Right atrium auricular region (tissue), 2 donors: ENCODE measurements at regions not wholly inside any gene's neighbourhood (a gene's known extent, or its start where the extent isn't known, plus 50 kb on each side); places are given as distances from the start of the nearest gene placed in this dataset.

Source experiments
- DNase-seq: peaks from one replicate; pipeline ENCODE4 v3.0.0-alpha.2; 2019; ENCODE audit warnings: low spot score
- H3K27ac ChIP-seq, 2 donors: fragments of 200-600 bp; sonication (generic); 1 replicate in 1 of 2; 2 replicates in 1 of 2; pipeline ENCODE4 v1.5.1; 2016 to 2019
- H3K27me3 ChIP-seq, 2 donors: fragments of 200-600 bp; sonication (generic); one replicate each; pipeline versions ENCODE4 v1.5.1 to v1.6.0; 2017 to 2019
- H3K36me3 ChIP-seq: fragments of 200-600 bp; sonication (generic); one replicate; pipeline ENCODE4 v1.5.1; 2016
- H3K4me1 ChIP-seq, 2 donors: fragments of 200-600 bp; sonication (generic); one replicate each; pipeline versions ENCODE4 v1.5.1 to v1.6.0; 2017 to 2019
- H3K4me3 ChIP-seq, 2 donors: fragments of 200-600 bp; sonication (generic); 1 replicate in 1 of 2; 2 replicates in 1 of 2; pipeline ENCODE4 v1.5.1; 2017 to 2019; ENCODE audit warnings: mild to moderate bottlenecking in 1 of 2, moderate library complexity in 1 of 2
- H3K9me3 ChIP-seq, 2 donors: fragments of 200-600 bp; sonication (generic); one replicate each; pipeline ENCODE4 v1.5.1; 2019
- TF ChIP-seq, protein P1 (sequence below), 2 donors: fragments of 200-600 bp; sonication (generic); IDR thresholded peaks; one replicate each; pipeline ENCODE4 v1.5.1; 2019; ENCODE audit warnings: antibody characterized with exemption in 2 of 2

DNA sequence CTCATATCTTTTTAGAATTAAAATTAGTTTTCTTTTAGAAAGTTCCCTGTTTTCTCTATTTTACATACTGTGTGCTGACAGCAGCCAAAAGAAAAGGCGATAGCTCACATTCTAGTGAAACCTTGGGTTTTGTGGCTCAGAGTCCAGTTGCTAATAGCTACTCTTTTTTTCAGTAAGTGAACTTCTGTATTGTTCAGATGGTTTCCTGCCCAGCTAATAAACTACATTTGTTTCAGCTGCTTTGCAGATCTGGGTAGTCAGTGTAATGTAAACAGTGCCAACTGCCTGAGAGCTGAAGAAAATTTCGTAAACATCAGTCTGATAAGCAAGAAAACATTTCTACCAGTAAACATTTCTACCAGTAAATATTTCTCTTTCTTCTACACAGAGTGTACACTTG, 370.2 kb downstream of the GRIA2 start:
- no peaks in the 10 kb centered on the region for H3K27me3 ChIP-seq
- H3K9me3 ChIP-seq: no peaks in the 10 kb centered on the region
- DNase-seq: no peak
- no peak overlapping the region for H3K4me3 ChIP-seq
- TF ChIP-seq, protein P1, sequence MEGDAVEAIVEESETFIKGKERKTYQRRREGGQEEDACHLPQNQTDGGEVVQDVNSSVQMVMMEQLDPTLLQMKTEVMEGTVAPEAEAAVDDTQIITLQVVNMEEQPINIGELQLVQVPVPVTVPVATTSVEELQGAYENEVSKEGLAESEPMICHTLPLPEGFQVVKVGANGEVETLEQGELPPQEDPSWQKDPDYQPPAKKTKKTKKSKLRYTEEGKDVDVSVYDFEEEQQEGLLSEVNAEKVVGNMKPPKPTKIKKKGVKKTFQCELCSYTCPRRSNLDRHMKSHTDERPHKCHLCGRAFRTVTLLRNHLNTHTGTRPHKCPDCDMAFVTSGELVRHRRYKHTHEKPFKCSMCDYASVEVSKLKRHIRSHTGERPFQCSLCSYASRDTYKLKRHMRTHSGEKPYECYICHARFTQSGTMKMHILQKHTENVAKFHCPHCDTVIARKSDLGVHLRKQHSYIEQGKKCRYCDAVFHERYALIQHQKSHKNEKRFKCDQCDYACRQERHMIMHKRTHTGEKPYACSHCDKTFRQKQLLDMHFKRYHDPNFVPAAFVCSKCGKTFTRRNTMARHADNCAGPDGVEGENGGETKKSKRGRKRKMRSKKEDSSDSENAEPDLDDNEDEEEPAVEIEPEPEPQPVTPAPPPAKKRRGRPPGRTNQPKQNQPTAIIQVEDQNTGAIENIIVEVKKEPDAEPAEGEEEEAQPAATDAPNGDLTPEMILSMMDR (IDR thresholded peaks at IDR 0.05): no peak
- H3K27ac ChIP-seq: no peak overlapping the region
- H3K4me1 ChIP-seq: no peaks in the 10 kb centered on the region
- no peaks in the 10 kb centered on the region for H3K36me3 ChIP-seq

DNA sequence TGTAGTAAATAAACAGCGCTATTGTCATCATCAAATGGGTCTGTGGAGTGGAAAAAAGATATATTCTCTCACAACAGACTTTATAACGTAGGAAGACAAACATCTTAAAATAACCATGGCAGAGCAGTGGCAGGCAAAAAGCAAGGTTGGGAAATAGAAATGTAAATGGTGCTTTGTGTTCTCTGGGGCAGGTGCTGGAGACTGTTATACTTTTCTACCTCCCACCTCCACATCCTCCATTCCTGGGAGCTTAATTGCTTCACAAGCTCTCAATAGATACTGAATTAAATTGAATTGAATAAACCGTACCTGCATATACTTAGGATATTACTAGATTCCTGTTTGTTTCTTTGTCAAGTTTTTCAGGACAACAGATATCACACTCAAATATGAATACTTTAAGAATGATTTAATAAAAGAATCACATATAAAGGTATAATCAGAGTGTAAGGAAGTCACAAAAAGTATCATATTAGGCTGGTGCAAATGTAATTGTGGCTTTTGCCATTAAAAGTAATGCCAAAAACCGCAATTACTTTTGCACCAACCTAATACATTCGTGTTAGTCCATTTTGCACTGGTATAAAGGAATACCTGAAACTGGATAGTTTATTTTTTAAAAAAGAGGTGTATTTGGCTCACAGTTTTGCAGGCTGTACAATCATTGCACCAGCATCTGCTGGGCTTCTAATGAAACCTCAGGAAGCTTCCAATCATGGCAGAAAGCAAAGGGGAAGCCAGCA, 367.3 kb downstream of the GRIA2 start:
- no peaks in the 10 kb centered on the region for H3K27me3 ChIP-seq
- no peak for DNase-seq
- H3K27ac ChIP-seq: no peak overlapping the region
- TF ChIP-seq, protein P1 (IDR thresholded peaks at IDR 0.05): no peak
- no peaks in the 10 kb centered on the region for H3K9me3 ChIP-seq
- no peaks in the 10 kb centered on the region for H3K4me1 ChIP-seq
- H3K36me3 ChIP-seq: no peaks in the 10 kb centered on the region
- H3K4me3 ChIP-seq: no peak overlapping the region

DNA sequence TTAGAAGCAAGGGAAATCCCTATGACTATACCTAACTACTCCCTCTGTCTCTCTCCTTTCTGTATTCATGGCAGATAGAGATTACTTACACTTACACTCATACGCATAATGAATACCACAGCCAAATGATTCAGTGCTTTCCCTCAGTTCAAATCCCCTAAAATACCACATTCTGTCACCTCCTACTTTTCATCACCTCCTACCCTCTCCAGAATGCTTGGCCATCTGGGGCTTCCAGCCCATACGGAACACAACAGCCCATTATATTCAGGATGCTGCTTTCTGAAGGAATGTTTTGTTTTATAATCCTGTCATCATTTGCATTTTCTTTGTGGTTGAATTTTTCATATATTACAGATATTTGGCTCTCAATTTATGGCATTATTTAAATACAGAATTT, 361.6 kb downstream of the GRIA2 start:
- no peak for DNase-seq
- TF ChIP-seq, protein P1 (IDR thresholded peaks at IDR 0.05): no peak
- no peaks in the 10 kb centered on the region for H3K27me3 ChIP-seq
- H3K4me3 ChIP-seq: no peak overlapping the region
- no peaks in the 10 kb centered on the region for H3K36me3 ChIP-seq
- H3K4me1 ChIP-seq: no peaks in the 10 kb centered on the region
- H3K9me3 ChIP-seq: no peaks in the 10 kb centered on the region
- no peak overlapping the region for H3K27ac ChIP-seq

DNA sequence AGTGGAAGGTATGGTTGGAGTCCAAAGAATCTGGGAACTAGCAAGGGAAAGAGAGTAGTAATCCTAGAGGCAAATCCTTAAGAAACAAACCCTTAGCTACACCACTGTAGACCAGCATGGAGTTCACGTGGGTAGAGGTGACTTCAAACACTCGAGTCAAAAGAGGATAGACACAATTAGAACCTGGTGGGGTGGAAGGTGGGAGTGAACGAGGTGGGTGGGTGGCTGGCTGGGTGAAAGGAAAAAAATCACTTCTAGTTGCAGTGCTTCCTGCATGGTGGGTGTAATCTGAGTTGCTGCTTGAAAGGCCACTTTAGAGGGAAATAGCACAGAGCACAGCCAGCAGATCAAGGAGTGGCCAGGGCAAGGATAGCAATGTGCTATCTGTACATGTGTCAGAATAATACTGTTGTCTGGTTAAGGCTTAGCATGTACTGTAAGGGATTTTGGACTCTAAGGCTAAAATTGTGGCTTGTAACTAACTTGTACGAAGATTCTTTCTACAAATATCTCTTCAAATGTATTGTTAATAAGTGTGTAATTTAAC, 356.2 kb downstream of the GRIA2 start:
- Histone ChIP-seq H3K4me3 (no peak overlapping the region), H3K27ac (no peak overlapping the region), H3K4me1 (no peaks in the 10 kb centered on the region), H3K9me3 (no peaks in the 10 kb centered on the region), H3K36me3 (no peaks in the 10 kb centered on the region), H3K27me3 (no peaks in the 10 kb centered on the region)
- TF ChIP-seq, protein P1 (IDR thresholded peaks at IDR 0.05): no peak
- no peak for DNase-seq

DNA sequence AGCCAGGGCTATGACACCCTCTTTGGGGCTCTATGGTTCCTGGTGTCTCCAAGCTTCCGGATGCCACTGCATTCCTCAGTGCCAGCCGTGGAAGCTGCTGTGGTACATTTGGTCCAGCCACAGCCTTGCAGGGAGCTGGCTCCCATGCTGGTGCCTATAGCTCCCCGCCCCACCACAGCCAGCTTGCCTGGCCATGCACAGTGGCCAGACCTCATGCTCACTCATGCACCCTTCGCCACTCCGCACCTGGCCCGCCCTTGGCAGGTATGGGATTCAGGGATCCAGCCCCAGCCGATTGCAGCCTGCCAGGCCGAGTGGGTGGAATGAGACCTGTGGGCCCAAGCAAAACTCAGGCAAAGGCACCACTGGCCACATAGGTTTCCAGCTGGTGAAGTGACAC, 354.8 kb downstream of the GRIA2 start:
- TF ChIP-seq, protein P1 (IDR thresholded peaks at IDR 0.05): no peak
- no peaks in the 10 kb centered on the region for H3K4me1 ChIP-seq
- no peak overlapping the region for H3K27ac ChIP-seq
- H3K27me3 ChIP-seq: no peaks in the 10 kb centered on the region
- H3K36me3 ChIP-seq: no peaks in the 10 kb centered on the region
- no peaks in the 10 kb centered on the region for H3K9me3 ChIP-seq
- DNase-seq: no peak
- H3K4me3 ChIP-seq: no peak overlapping the region

DNA sequence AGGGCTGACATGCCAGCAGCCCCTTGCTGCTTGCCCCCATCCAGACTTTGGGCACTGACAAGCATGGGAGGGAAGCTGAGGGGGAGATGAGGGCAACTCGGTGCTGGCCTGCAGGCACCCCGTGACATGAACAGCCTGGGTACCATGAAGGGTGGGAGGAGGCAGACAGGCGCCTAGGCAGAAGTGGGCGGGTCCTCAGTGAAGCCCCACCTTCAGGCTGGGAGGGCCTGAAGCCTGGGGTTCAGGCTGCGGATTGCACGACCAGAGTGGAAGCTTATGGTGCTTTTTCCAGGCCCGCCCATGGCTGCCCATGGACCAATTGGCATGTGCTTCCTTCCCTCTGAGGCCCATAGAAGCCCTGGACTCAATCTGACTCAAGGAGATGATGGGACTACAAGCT, 354.1 kb downstream of the GRIA2 start:
- Histone ChIP-seq H3K9me3 (no peaks in the 10 kb centered on the region), H3K27ac (no peak overlapping the region), H3K4me3 (no peak overlapping the region), H3K4me1 (no peaks in the 10 kb centered on the region), H3K36me3 (no peaks in the 10 kb centered on the region), H3K27me3 (no peaks in the 10 kb centered on the region)
- TF ChIP-seq, protein P1 (IDR thresholded peaks at IDR 0.05): no peak
- DNase-seq: no peak
